K562 (cell line): ENCODE measurements at regions not wholly inside any gene's neighbourhood (a gene's known extent, or its start where the extent isn't known, plus 50 kb on each side); places are given as distances from the start of the nearest gene placed in this dataset.

ENCODE experiments used
- ATAC-seq: fragments of 200-7000 bp; cut with Tn5 transposase; 3 replicates; pipeline ENCODE4 v1.9.1; 2020; ENCODE audit warnings: moderate library complexity
- BruUV-seq: library from RNA; stranded (reverse); fragments of 400-500 nt; replicated peaks from 2 replicates; lab custom pipeline; 2021; lab: Mats Ljungman, UMichigan
- CTCF ChIA-PET: fragments of 300-600 bp; formaldehyde crosslinking; extraction: SDS; loops from one replicate; lab custom pipeline; 2021; ENCODE audit warnings: low intra/inter-chr PET ratio; lab: Yijun Ruan, JAX
- POLR2A ChIA-PET: fragments of 300-600, 350-650 bp; sonication (Branson Sonifier 250); formaldehyde crosslinking; extraction: SDS; loops from one replicate; lab custom pipeline; 2021; ENCODE audit warnings: antibody characterized with exemption, inconsistent platforms; lab: Yijun Ruan, JAX
- DNase-seq, 4 experiments: peaks; one replicate each; pipeline versions ENCODE4 v3.0.0 to v3.0.0-alpha.2; 2011 to 2018; ENCODE audit warnings: low spot score in 3 of 4, mixed read lengths in 3 of 4; ENCODE audit errors: extremely low read depth in 1 of 4
- FAIRE-seq: peaks from 2 replicates; lab custom pipeline; 2011; peaks lifted over from hg19 to GRCh38; lab: Jason Lieb, UNC
- H2AFZ ChIP-seq: 2 replicates; pipeline ENCODE4 v1.6.0; 2011; ENCODE audit warnings: low read depth, low read length, control low read depth, inconsistent platforms
- H3K27ac ChIP-seq: fragments of 200-600 bp; 3 replicates; pipeline ENCODE4 v1.8.0; 2011; ENCODE audit warnings: low read depth, mild to moderate bottlenecking, control low read depth, inconsistent platforms, low read length, moderate library complexity, mixed read lengths; ENCODE audit errors: extremely low read depth
- H3K27me3 ChIP-seq, 2 experiments: fragments of 300-600 bp in 1 of 2; 2 replicates in 1 of 2; 3 replicates in 1 of 2; pipeline versions ENCODE4 v1.6.0 to v1.8.0; 2011; ENCODE audit warnings: inconsistent platforms in 2 of 2, low read length in 2 of 2, mild to moderate bottlenecking in 1 of 2, mixed read lengths in 1 of 2, moderate library complexity in 1 of 2; ENCODE audit not compliant: control insufficient read depth in 2 of 2, insufficient read depth in 2 of 2
- H3K36me3 ChIP-seq: fragments of 300-600 bp; 3 replicates; pipeline ENCODE4 v1.8.0; 2011; ENCODE audit warnings: mild to moderate bottlenecking, low read length, inconsistent platforms; ENCODE audit not compliant: control insufficient read depth, insufficient read depth
- H3K4me1 ChIP-seq, 2 experiments: fragments of 200-600 bp in 1 of 2; replicated peaks in 1 of 2; 2 replicates in 1 of 2; 3 replicates in 1 of 2; pipeline versions ENCODE4 v1.5.1 to v1.8.0; 2011; ENCODE audit warnings: inconsistent platforms in 2 of 2, low read length in 2 of 2, mild to moderate bottlenecking in 1 of 2, mixed read lengths in 1 of 2, moderate library complexity in 1 of 2; ENCODE audit not compliant: control insufficient read depth in 2 of 2, insufficient read depth in 2 of 2
- H3K4me2 ChIP-seq: 2 replicates; pipeline ENCODE4 v1.6.1; 2011; ENCODE audit warnings: low read length, control low read depth, inconsistent platforms, mixed read lengths; ENCODE audit not compliant: insufficient read depth
- H3K4me3 ChIP-seq: fragments of 200-600 bp; sonication (generic), shearing (Covaris generic); 2 replicates; pipeline ENCODE4 v1.5.1; 2016; ENCODE audit warnings: control low read depth, inconsistent platforms
- H3K79me2 ChIP-seq: fragments of 200-600 bp; 3 replicates; pipeline ENCODE4 v1.8.0; 2011; ENCODE audit warnings: low read length, inconsistent platforms; ENCODE audit not compliant: control insufficient read depth, insufficient read depth
- H3K9ac ChIP-seq, 2 experiments: 2 replicates each; pipeline versions ENCODE4 v1.6.0 to v1.6.1; 2011; ENCODE audit warnings: low read depth in 2 of 2, low read length in 2 of 2, control low read depth in 1 of 2, inconsistent platforms in 1 of 2, mild to moderate bottlenecking in 1 of 2, mixed read lengths in 1 of 2; ENCODE audit not compliant: insufficient read depth in 1 of 2
- H3K9me1 ChIP-seq: one replicate; pipeline ENCODE4 v1.6.0; 2011; ENCODE audit warnings: inconsistent platforms, mild to moderate bottlenecking, low read length, moderate library complexity; ENCODE audit not compliant: control insufficient read depth, insufficient read depth
- H3K9me3 ChIP-seq: replicated peaks from 2 replicates; pipeline ENCODE4 v1.5.1; 2011; ENCODE audit warnings: low read depth, low read length, inconsistent platforms; ENCODE audit not compliant: control insufficient read depth, insufficient read depth
- H4K20me1 ChIP-seq: replicated peaks from 2 replicates; pipeline ENCODE4 v1.6.1; 2011; ENCODE audit warnings: low read length, inconsistent platforms, mixed read lengths; ENCODE audit not compliant: control insufficient read depth, insufficient read depth
- CBFA2T2 ChIP-seq: fragments of 450-650 bp; conservative IDR thresholded peaks from 2 replicates; pipeline ENCODE4 v1.6.1; 2017; ENCODE audit warnings: mild to moderate bottlenecking
- CBFA2T3 ChIP-seq: fragments of 450-650 bp; IDR thresholded peaks from 2 replicates; pipeline ENCODE4 v1.6.1; 2017
- CCAR2 ChIP-seq: fragments of 200-400 bp; formaldehyde crosslinking; IDR thresholded peaks from 2 replicates; pipeline ENCODE4 v1.6.1; 2017; ENCODE audit warnings: mild to moderate bottlenecking, low read depth, low read length
- HIVEP1 ChIP-seq: fragments of 250-450 bp; sonication (Bioruptor Pico); IDR thresholded peaks from 2 replicates; pipeline ENCODE4 v1.4.0; 2020; ENCODE audit warnings: mild to moderate bottlenecking
- MEIS2 ChIP-seq: fragments of 450-650 bp; IDR thresholded peaks from 2 replicates; pipeline ENCODE4 v1.6.1; 2014; ENCODE audit warnings: mild to moderate bottlenecking; ENCODE audit not compliant: partially characterized antibody
- MTA2 ChIP-seq: fragments of 450-650 bp; IDR thresholded peaks from 2 replicates; pipeline ENCODE4 v1.6.1; 2016; ENCODE audit warnings: low read depth
- NCOR1 ChIP-seq: fragments of 450-650 bp; IDR thresholded peaks from 2 replicates; pipeline ENCODE4 v1.6.1; 2016; ENCODE audit warnings: mild to moderate bottlenecking, moderate library complexity
- TAL1 ChIP-seq: fragments of 450-650 bp; IDR thresholded peaks from 2 replicates; pipeline ENCODE4 v1.6.1; 2016; ENCODE audit warnings: mild to moderate bottlenecking
- TCF3 ChIP-seq: sonication (generic); formaldehyde crosslinking; IDR thresholded peaks from 2 replicates; pipeline ENCODE4 v1.4.0; 2020; ENCODE audit warnings: mild to moderate bottlenecking, missing genetic modification reagents
- ZNF583 ChIP-seq: fragments of 250-450 bp; sonication (Bioruptor Pico); IDR thresholded peaks from 2 replicates; pipeline ENCODE4 v1.4.0; 2020
- WGBS: fragments of 100-300 bp; shearing (Covaris generic); methylation state at CpG from one replicate; pipeline ENCODE4 v1.1.6; 2016; ENCODE audit warnings: low coverage, mixed read lengths; ENCODE audit not compliant: insufficient coverage; ENCODE audit errors: missing lambda C conversion rate; 5-methylcytosine and 5-hydroxymethylcytosine counted together
- in situ Hi-C: fragments of 300-500 bp; cut with MboI; formaldehyde crosslinking; loops from 4 replicates; pipeline ENCODE4 v1.15.0; 2018; ENCODE audit warnings: inconsistent platforms, mixed read lengths
- intact Hi-C: fragments of 100-400 bp; cut with micrococcal nuclease; formaldehyde crosslinking; loops from 2 replicates; pipeline ENCODE4 v1.14.2; 2022

DNA sequence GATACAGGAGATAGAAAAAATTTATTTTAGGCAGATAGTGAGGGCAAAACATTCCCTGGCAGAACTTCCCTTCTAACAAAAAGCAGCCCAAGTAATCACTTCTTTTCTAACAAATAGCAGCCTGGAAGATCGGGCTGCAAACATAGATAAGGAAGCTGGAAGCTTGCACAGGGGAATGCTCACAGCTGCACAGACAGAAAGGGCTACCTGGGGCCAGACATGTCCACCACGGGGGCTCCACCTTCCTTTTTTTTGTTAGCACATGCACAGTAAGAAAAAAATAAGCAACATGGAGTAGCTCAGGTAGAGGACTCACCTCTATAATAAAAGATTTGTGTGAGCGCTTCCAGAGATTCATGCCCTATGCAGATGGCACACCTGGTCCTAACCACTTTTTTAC lies 420.5 kb downstream of the PTH2R start:
- TF ChIP-seq TCF3 (CRISPR knock-in tag) (peak; percentile 9; the same call in 1 of the 2 replicates), ZNF583 (no peak)
- no peak for FAIRE-seq
- H3K9me1 ChIP-seq = no peaks in the 10 kb centered on the region
- H3K4me2 ChIP-seq = no peak overlapping the region
- no peak overlapping the region for H3K4me3 ChIP-seq
- H3K9me3 ChIP-seq = no peaks in the 10 kb centered on the region
- no peak overlapping the region for H3K9ac ChIP-seq
- in situ Hi-C loops (no loop called here), intact Hi-C loops (no loop called here)
- ATAC-seq = peak; percentile 39; the same call in 2 of the 3 replicates
- peak in 1 of 4 experiments; percentile 15 for DNase-seq
- BruUV-seq = no TSS peak
- WGBS = 3% methylated on average over 2 of the region's 3 CpGs
- H3K27ac ChIP-seq = no peak overlapping the region
- CTCF ChIA-PET = no interaction called here
- H3K36me3 ChIP-seq = no peaks in the 10 kb centered on the region
- H3K79me2 ChIP-seq = no peaks in the 10 kb centered on the region
- H3K27me3 ChIP-seq = no peaks in the 10 kb centered on the region
- H3K4me1 ChIP-seq = no peaks in the 10 kb centered on the region
- POLR2A ChIA-PET = no interaction called here
- no peaks in the 10 kb centered on the region for H4K20me1 ChIP-seq
- H2AFZ ChIP-seq = no peak overlapping the region

DNA sequence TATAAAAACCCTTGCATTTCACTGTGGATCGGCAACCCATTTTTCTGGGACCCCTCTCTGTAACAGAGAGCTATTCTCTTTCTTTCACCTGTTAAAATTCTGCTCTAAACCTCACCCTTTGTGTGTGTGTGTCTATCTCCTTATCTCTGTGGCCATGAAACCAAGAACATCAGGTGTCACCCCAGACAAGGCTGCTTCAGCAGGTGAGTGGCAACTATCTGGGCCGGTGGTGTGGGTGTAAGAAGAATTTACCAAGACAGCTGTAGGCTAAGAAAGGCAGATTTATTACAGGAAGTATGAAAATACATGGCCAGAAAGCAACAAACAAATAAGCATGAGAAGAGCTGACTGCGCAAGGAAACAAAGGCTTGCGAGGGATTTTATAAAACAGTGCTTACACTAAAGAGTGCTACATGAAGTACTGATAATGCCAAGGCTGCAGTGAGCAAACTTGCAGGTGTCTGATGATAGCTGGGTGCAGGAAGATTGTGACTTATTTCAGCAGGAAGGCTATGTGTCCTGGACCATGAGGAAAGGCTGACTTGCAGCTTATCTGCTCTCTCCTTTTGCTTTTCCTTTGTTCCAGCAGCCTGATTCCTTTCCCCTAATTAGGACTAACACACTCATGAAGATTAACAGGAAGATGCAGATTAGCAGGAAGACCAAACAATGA lies 421.1 kb downstream of the PTH2R start:
- Histone ChIP-seq H3K4me1 (no peaks in the 10 kb centered on the region), H3K79me2 (no peaks in the 10 kb centered on the region), H3K4me2 (no peak overlapping the region), H3K36me3 (no peaks in the 10 kb centered on the region), H3K27ac (no peak overlapping the region), H2AFZ (no peak overlapping the region), H4K20me1 (no peaks in the 10 kb centered on the region), H3K27me3 (no peaks in the 10 kb centered on the region), H3K4me3 (no peak overlapping the region), H3K9me3 (no peaks in the 10 kb centered on the region), H3K9ac (no peak overlapping the region), H3K9me1 (no peaks in the 10 kb centered on the region)
- CTCF ChIA-PET = no interaction called here
- in situ Hi-C loops = no loop called here
- POLR2A ChIA-PET = no interaction called here
- TF ChIP-seq TAL1 (peak; percentile 48; the same call in 1 of the 2 replicates), HIVEP1 (CRISPR knock-in tag) (no peak), NCOR1 (0 out of 2 replicates have a peak, but pooled peaks have one; percentile 20), MTA2 (no peak), CCAR2 (no peak), CBFA2T3 (peak; percentile 54; the same call in 1 of the 2 replicates), CBFA2T2 (peak; percentile 43), MEIS2 (peak; percentile 34)
- ATAC-seq (peak; percentile 25; the same call in 1 of the 3 replicates), FAIRE-seq (no peak), DNase-seq (peak in 1 of 4 experiments; percentile 20)
- intact Hi-C loops = no loop called here
- no TSS peak for BruUV-seq
- 38% methylated on average over 4 of the region's 4 CpGs for WGBS
